ENCODE measurements at regions not wholly inside any gene's neighbourhood (a gene's known extent, or its start where the extent isn't known, plus 50 kb on each side); places are given as distances from the start of the nearest gene placed in this dataset.

GRCh38 chr2:52387937-52388590 is 1356.1 kb upstream of the NRXN1 start:
- no peak for ATAC-seq

GRCh38 chr2:52386433-52387030 is 1354.6 kb upstream of the NRXN1 start:
- Histone ChIP-seq H3K79me2 (ENCODE audit: control insufficient read depth, insufficient read depth, low read length) (no peaks in the 10 kb centered on the region), H3K9ac (ENCODE audit: control insufficient read depth, insufficient read depth, low read length) (no peak overlapping the region), H3K36me3 (ENCODE audit: control insufficient read depth in 2 of 2, insufficient read depth in 2 of 2, low read length in 1 of 2) (no peaks in the 10 kb centered on the region), H3K4me3 (no peak overlapping the region), H3K27ac (ENCODE audit: control insufficient read depth, insufficient read depth) (no peak overlapping the region), H4K20me1 (ENCODE audit: control insufficient read depth, insufficient read depth) (no peaks in the 10 kb centered on the region), H3K27me3 (replicated peaks in 1 of 2; ENCODE audit: control insufficient read depth in 2 of 2, insufficient read depth in 2 of 2, low read length in 1 of 2) (no peaks in the 10 kb centered on the region), H3K9me3 (replicated peaks; ENCODE audit: control insufficient read depth, insufficient read depth, low read length) (no peaks in the 10 kb centered on the region), H3K4me2 (ENCODE audit: control insufficient read depth, insufficient read depth) (no peak overlapping the region), H2AFZ (ENCODE audit: control insufficient read depth, low read depth, low read length) (no peak overlapping the region), H3K4me1 (ENCODE audit: control insufficient read depth, insufficient read depth, low read length) (no peaks in the 10 kb centered on the region)
- ChIA-PET SMC1A (ENCODE audit: uncharacterized antibody, unreplicated experiment) (interaction anchor here (0.7 to 1.6 kb wide), 2 partner anchors 31 to 348 kb away, joined by 3 to 4 read pairs; no protein-coding TSS in a partner anchor), RAD21 (ENCODE audit: unreplicated experiment) (no interaction called here), POLR2A (no interaction called here), CTCF (no interaction called here)
- FAIRE-seq: no peak
- no TSS peak for BruUV-seq (replicated peaks)
- no peak for ATAC-seq
- WGBS (ENCODE audit: insufficient coverage, insufficient replicate concordance, low lambda C conversion rate, missing lambda C conversion rate): 0% methylated on average over 1 of the region's 1 CpG
- no peak for DNase-seq (ENCODE audit: low read depth, low spot score)
- in situ Hi-C loops (cut with MboI) (no loop called here), intact Hi-C loops (cut with micrococcal nuclease; ENCODE audit: unreplicated experiment) (no loop called here)
- no peak for TF ChIP-seq NR2C1 (IDR thresholded peaks at IDR 0.05)
- TF ChIP-seq KLF5 (IDR thresholded peaks at IDR 0.05; ENCODE audit: partially characterized antibody): no peak
- TF ChIP-seq CBX3 (IDR thresholded peaks at IDR 0.05; ENCODE audit: borderline replicate concordance, low read depth): no peak
- TF ChIP-seq BMI1 (IDR thresholded peaks at IDR 0.05; ENCODE audit: borderline replicate concordance): no peak
- no peak for TF ChIP-seq SREBF1 (IDR thresholded peaks at IDR 0.05; ENCODE audit: low read length)
- TF ChIP-seq MYB (IDR thresholded peaks at IDR 0.05; ENCODE audit: borderline replicate concordance, low read depth, low read length): no peak
- TF ChIP-seq CHD1 (IDR thresholded peaks at IDR 0.05; ENCODE audit: low read depth, low read length): no peak
- no peak for TF ChIP-seq TARDBP (IDR thresholded peaks at IDR 0.05; ENCODE audit: borderline replicate concordance)
- no peak for TF ChIP-seq CREM (IDR thresholded peaks at IDR 0.05; ENCODE audit: low read depth)
- no peak for TF ChIP-seq REST (IDR thresholded peaks at IDR 0.05; ENCODE audit: low read depth, low read length)

More at GRCh38 chr2:52387937-52388590, 1356.1 kb upstream of the NRXN1 start:
- Histone ChIP-seq H3K79me2 (ENCODE audit: control insufficient read depth, insufficient read depth, low read length) (no peaks in the 10 kb centered on the region), H2AFZ (ENCODE audit: control insufficient read depth, low read depth, low read length) (no peak overlapping the region), H3K4me1 (ENCODE audit: control insufficient read depth, insufficient read depth, low read length) (no peaks in the 10 kb centered on the region), H3K36me3 (ENCODE audit: control insufficient read depth in 2 of 2, insufficient read depth in 2 of 2, low read length in 1 of 2) (no peaks in the 10 kb centered on the region), H3K9me3 (replicated peaks; ENCODE audit: control insufficient read depth, insufficient read depth, low read length) (no peaks in the 10 kb centered on the region), H3K27ac (ENCODE audit: control insufficient read depth, insufficient read depth) (no peak overlapping the region), H3K27me3 (replicated peaks in 1 of 2; ENCODE audit: control insufficient read depth in 2 of 2, insufficient read depth in 2 of 2, low read length in 1 of 2) (no peaks in the 10 kb centered on the region), H3K4me2 (ENCODE audit: control insufficient read depth, insufficient read depth) (no peak overlapping the region), H3K9ac (ENCODE audit: control insufficient read depth, insufficient read depth, low read length) (no peak overlapping the region), H3K4me3 (no peak overlapping the region), H4K20me1 (ENCODE audit: control insufficient read depth, insufficient read depth) (no peaks in the 10 kb centered on the region)
- TF ChIP-seq ELK1 (IDR thresholded peaks at IDR 0.05; ENCODE audit: low read depth, low read length) (no peak), YY1 (IDR thresholded peaks at IDR 0.05; ENCODE audit: low read depth, low read length) (no peak), MYB (IDR thresholded peaks at IDR 0.05; ENCODE audit: borderline replicate concordance, low read depth, low read length) (no peak)
- in situ Hi-C loops (cut with MboI) (no loop called here), intact Hi-C loops (cut with micrococcal nuclease; ENCODE audit: unreplicated experiment) (no loop called here)
- CTCF ChIA-PET: no interaction called here
- POLR2A ChIA-PET: no interaction called here
- no TSS peak for BruUV-seq (replicated peaks)
- RAD21 ChIA-PET (ENCODE audit: unreplicated experiment): no interaction called here
- DNase-seq (ENCODE audit: low read depth, low spot score) (no peak), FAIRE-seq (no peak)
- SMC1A ChIA-PET (ENCODE audit: uncharacterized antibody, unreplicated experiment): no interaction called here
- WGBS (ENCODE audit: insufficient coverage, insufficient replicate concordance, low lambda C conversion rate, missing lambda C conversion rate): 44% methylated on average over 5 of the region's 5 CpGs
